ENCODE measurements at regions not wholly inside any gene's neighbourhood (a gene's known extent, or its start where the extent isn't known, plus 50 kb on each side); places are given as distances from the start of the nearest gene placed in this dataset.

DNA sequence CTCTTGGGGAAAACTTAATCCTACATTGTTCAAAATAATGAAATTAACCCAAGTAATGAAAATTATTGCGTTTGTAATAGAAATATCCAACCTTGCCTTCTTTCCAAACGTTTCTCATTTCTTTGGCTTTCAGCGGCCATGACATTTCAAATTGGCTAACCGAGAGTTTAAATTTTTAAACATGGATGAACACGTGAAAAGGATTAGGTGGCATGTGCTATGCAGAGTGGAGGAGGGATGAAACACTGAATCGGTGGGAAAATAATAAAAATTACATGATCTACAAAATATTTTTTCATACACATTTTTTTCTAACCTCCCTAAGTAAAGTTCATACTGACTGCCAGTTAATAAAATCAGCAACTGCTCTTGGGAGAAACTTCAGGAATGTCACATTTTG is 728.4 kb upstream of the PKDCC start:
- no peaks in the 10 kb centered on the region for H3K4me1 ChIP-seq (ENCODE audit: control insufficient read depth, insufficient read depth, low read length)
- ChIA-PET POLR2A (no interaction called here), SMC1A (ENCODE audit: uncharacterized antibody, unreplicated experiment) (no interaction called here), CTCF (no interaction called here), RAD21 (ENCODE audit: unreplicated experiment) (no interaction called here)
- no peak overlapping the region for H3K4me3 ChIP-seq
- DNase-seq (ENCODE audit: low read depth, low spot score) (no peak), ATAC-seq (no peak), FAIRE-seq (no peak)
- no peak overlapping the region for H3K4me2 ChIP-seq (ENCODE audit: control insufficient read depth, insufficient read depth)
- H3K79me2 ChIP-seq (ENCODE audit: control insufficient read depth, insufficient read depth, low read length): no peaks in the 10 kb centered on the region
- TF ChIP-seq BACH1 (IDR thresholded peaks at IDR 0.05; ENCODE audit: borderline replicate concordance): no peak
- TF ChIP-seq MTA2 (IDR thresholded peaks at IDR 0.05; ENCODE audit: low read depth): no peak
- TF ChIP-seq KDM1A (IDR thresholded peaks at IDR 0.05; ENCODE audit: borderline replicate concordance): no peak
- TF ChIP-seq, protein P1, sequence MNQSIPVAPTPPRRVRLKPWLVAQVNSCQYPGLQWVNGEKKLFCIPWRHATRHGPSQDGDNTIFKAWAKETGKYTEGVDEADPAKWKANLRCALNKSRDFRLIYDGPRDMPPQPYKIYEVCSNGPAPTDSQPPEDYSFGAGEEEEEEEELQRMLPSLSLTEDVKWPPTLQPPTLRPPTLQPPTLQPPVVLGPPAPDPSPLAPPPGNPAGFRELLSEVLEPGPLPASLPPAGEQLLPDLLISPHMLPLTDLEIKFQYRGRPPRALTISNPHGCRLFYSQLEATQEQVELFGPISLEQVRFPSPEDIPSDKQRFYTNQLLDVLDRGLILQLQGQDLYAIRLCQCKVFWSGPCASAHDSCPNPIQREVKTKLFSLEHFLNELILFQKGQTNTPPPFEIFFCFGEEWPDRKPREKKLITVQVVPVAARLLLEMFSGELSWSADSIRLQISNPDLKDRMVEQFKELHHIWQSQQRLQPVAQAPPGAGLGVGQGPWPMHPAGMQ (IDR thresholded peaks at IDR 0.05; ENCODE audit: borderline replicate concordance): no peak
- no peak for TF ChIP-seq GABPA (IDR thresholded peaks at IDR 0.05; ENCODE audit: low read depth)
- TF ChIP-seq ZNF274 (IDR thresholded peaks at IDR 0.05; ENCODE audit: insufficient read depth, insufficient read length): no peak
- TF ChIP-seq IKZF1 (conservative IDR thresholded peaks at IDR 0.05): no peak
- no peak for TF ChIP-seq MYC (IDR thresholded peaks at IDR 0.05; ENCODE audit: insufficient read depth, insufficient read length, insufficient replicate concordance, low read length, severe bottlenecking)
- H2AFZ ChIP-seq (ENCODE audit: control insufficient read depth, low read depth, low read length): no peak overlapping the region
- no peak overlapping the region for H3K27ac ChIP-seq (ENCODE audit: control insufficient read depth, insufficient read depth)
- intact Hi-C loops (cut with micrococcal nuclease; ENCODE audit: unreplicated experiment): no loop called here
- H4K20me1 ChIP-seq (ENCODE audit: control insufficient read depth, insufficient read depth): no peaks in the 10 kb centered on the region
- H3K9me3 ChIP-seq (replicated peaks; ENCODE audit: control insufficient read depth, insufficient read depth, low read length): no peaks in the 10 kb centered on the region
- H3K9ac ChIP-seq (ENCODE audit: control insufficient read depth, insufficient read depth, low read length): no peak overlapping the region
- H3K27me3 ChIP-seq (replicated peaks in 1 of 2; ENCODE audit: control insufficient read depth in 2 of 2, insufficient read depth in 2 of 2, low read length in 1 of 2): no peaks in the 10 kb centered on the region
- BruUV-seq (replicated peaks): no TSS peak
- in situ Hi-C loops (cut with MboI): no loop called here
- 2% methylated on average over 6 of the region's 6 CpGs for WGBS (ENCODE audit: insufficient coverage, insufficient replicate concordance, low lambda C conversion rate, missing lambda C conversion rate)
- no peaks in the 10 kb centered on the region for H3K36me3 ChIP-seq (ENCODE audit: control insufficient read depth in 2 of 2, insufficient read depth in 2 of 2, low read length in 1 of 2)

DNA sequence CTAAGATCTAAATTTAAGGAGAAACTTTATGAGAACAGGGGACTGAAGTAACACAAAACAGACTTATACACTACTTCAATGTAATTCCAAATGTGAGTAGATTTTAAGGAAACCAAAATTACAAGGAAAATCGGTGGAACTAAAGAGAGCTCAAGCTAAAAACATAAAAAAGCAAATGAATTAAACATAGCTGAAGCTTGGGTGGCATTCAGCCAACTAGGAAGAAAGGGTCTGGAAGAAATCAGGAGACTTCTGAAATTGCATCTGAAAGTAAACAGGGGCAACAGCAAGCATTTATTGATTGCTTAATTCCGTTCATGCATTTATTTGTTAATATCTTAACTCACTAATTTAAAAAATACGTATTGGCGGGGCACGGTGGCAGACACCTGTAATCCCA is 727.3 kb upstream of the PKDCC start:
- Histone ChIP-seq H3K27ac (ENCODE audit: control insufficient read depth, insufficient read depth) (no peak overlapping the region), H3K4me1 (ENCODE audit: control insufficient read depth, insufficient read depth, low read length) (no peaks in the 10 kb centered on the region), H3K4me3 (no peak overlapping the region), H3K9me3 (replicated peaks; ENCODE audit: control insufficient read depth, insufficient read depth, low read length) (no peaks in the 10 kb centered on the region), H3K27me3 (replicated peaks in 1 of 2; ENCODE audit: control insufficient read depth in 2 of 2, insufficient read depth in 2 of 2, low read length in 1 of 2) (no peaks in the 10 kb centered on the region), H3K9ac (ENCODE audit: control insufficient read depth, insufficient read depth, low read length) (no peak overlapping the region), H2AFZ (ENCODE audit: control insufficient read depth, low read depth, low read length) (no peak overlapping the region), H3K4me2 (ENCODE audit: control insufficient read depth, insufficient read depth) (no peak overlapping the region), H3K79me2 (ENCODE audit: control insufficient read depth, insufficient read depth, low read length) (no peaks in the 10 kb centered on the region), H4K20me1 (ENCODE audit: control insufficient read depth, insufficient read depth) (no peaks in the 10 kb centered on the region), H3K36me3 (ENCODE audit: control insufficient read depth in 2 of 2, insufficient read depth in 2 of 2, low read length in 1 of 2) (no peaks in the 10 kb centered on the region)
- intact Hi-C loops (cut with micrococcal nuclease; ENCODE audit: unreplicated experiment) (no loop called here), in situ Hi-C loops (cut with MboI) (no loop called here)
- FAIRE-seq: no peak
- RAD21 ChIA-PET (ENCODE audit: unreplicated experiment): no interaction called here
- no TSS peak for BruUV-seq (replicated peaks)
- POLR2A ChIA-PET: no interaction called here
- 41% methylated on average over 5 of the region's 5 CpGs for WGBS (ENCODE audit: insufficient coverage, insufficient replicate concordance, low lambda C conversion rate, missing lambda C conversion rate)
- no peak for ATAC-seq
- CTCF ChIA-PET: no interaction called here
- DNase-seq (ENCODE audit: low read depth, low spot score): no peak
- SMC1A ChIA-PET (ENCODE audit: uncharacterized antibody, unreplicated experiment): no interaction called here
- TF ChIP-seq STAT3 (IDR thresholded peaks at IDR 0.05; ENCODE audit: low read depth, low read length): no peak
- TF ChIP-seq, protein P2, sequence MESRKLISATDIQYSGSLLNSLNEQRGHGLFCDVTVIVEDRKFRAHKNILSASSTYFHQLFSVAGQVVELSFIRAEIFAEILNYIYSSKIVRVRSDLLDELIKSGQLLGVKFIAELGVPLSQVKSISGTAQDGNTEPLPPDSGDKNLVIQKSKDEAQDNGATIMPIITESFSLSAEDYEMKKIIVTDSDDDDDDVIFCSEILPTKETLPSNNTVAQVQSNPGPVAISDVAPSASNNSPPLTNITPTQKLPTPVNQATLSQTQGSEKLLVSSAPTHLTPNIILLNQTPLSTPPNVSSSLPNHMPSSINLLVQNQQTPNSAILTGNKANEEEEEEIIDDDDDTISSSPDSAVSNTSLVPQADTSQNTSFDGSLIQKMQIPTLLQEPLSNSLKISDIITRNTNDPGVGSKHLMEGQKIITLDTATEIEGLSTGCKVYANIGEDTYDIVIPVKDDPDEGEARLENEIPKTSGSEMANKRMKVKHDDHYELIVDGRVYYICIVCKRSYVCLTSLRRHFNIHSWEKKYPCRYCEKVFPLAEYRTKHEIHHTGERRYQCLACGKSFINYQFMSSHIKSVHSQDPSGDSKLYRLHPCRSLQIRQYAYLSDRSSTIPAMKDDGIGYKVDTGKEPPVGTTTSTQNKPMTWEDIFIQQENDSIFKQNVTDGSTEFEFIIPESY (IDR thresholded peaks at IDR 0.05): no peak
- TF ChIP-seq SPI1 (IDR thresholded peaks at IDR 0.05; ENCODE audit: borderline replicate concordance, insufficient read depth, low read depth, low read length): no peak
- TF ChIP-seq BACH1 (IDR thresholded peaks at IDR 0.05; ENCODE audit: borderline replicate concordance): no peak
- no peak for TF ChIP-seq ZSCAN29 (IDR thresholded peaks at IDR 0.05)
- no peak for TF ChIP-seq CBX5 (IDR thresholded peaks at IDR 0.05; ENCODE audit: low read depth)
- TF ChIP-seq, protein P3, sequence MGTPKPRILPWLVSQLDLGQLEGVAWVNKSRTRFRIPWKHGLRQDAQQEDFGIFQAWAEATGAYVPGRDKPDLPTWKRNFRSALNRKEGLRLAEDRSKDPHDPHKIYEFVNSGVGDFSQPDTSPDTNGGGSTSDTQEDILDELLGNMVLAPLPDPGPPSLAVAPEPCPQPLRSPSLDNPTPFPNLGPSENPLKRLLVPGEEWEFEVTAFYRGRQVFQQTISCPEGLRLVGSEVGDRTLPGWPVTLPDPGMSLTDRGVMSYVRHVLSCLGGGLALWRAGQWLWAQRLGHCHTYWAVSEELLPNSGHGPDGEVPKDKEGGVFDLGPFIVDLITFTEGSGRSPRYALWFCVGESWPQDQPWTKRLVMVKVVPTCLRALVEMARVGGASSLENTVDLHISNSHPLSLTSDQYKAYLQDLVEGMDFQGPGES (IDR thresholded peaks at IDR 0.05): no peak

Measured in GM12878 (cell line).